Endothelial cell of umbilical vein (primary cell): ENCODE measurements at regions not wholly inside any gene's neighbourhood (a gene's known extent, or its start where the extent isn't known, plus 50 kb on each side); places are given as distances from the start of the nearest gene placed in this dataset.

ENCODE experiments used
- BruUV-seq: library from RNA; stranded (reverse); fragments of 400-500 nt; replicated peaks from 2 replicates; lab custom pipeline; 2021; lab: Mats Ljungman, UMichigan
- CTCF ChIA-PET: fragments of 300-600, 350-600 bp; sonication (Branson Sonifier 250); formaldehyde crosslinking; loops from one replicate; lab custom pipeline; 2021; ENCODE audit warnings: antibody characterized with exemption, inconsistent platforms; lab: Charles Lee
- POLR2A ChIA-PET: fragments of 300-600, 350-600 bp; sonication (Branson Sonifier 250); formaldehyde crosslinking; loops from one replicate; lab custom pipeline; 2021; ENCODE audit warnings: antibody characterized with exemption, inconsistent platforms; lab: Charles Lee
- DNase-seq: peaks from one replicate; pipeline ENCODE4 v3.0.0-alpha.2; 2011; ENCODE audit warnings: low read depth, low spot score
- FAIRE-seq: peaks from 2 replicates; lab custom pipeline; 2011; peaks lifted over from hg19 to GRCh38; lab: Jason Lieb, UNC
- H2AFZ ChIP-seq: 2 replicates; pipeline ENCODE4 v1.6.0; 2012; ENCODE audit warnings: low read depth, low read length, control low read depth, inconsistent platforms
- H3K27ac ChIP-seq: 2 replicates; pipeline ENCODE4 v1.5.1; 2011; ENCODE audit warnings: low read depth, mild to moderate bottlenecking, control low read depth, low read length, moderate library complexity; ENCODE audit not compliant: insufficient read depth
- H3K27me3 ChIP-seq, 2 experiments: 2 replicates each; pipeline versions ENCODE4 v1.6.0 to v1.6.1; 2011; ENCODE audit warnings: low read length in 2 of 2, mixed read lengths in 1 of 2; ENCODE audit not compliant: control insufficient read depth in 2 of 2, insufficient read depth in 2 of 2
- H3K36me3 ChIP-seq, 2 experiments: 2 replicates in 1 of 2; 3 replicates in 1 of 2; pipeline ENCODE4 v1.5.1; 2011; ENCODE audit warnings: low read length in 2 of 2, mild to moderate bottlenecking in 1 of 2, moderate library complexity in 1 of 2; ENCODE audit not compliant: control insufficient read depth in 2 of 2, insufficient read depth in 2 of 2; ENCODE audit errors: extremely low read depth in 1 of 2
- H3K4me1 ChIP-seq: 3 replicates; pipeline ENCODE4 v1.5.1; 2011; ENCODE audit warnings: mild to moderate bottlenecking, low read length; ENCODE audit not compliant: control insufficient read depth, insufficient read depth; ENCODE audit errors: extremely low read depth
- H3K4me2 ChIP-seq: 2 replicates; pipeline ENCODE4 v1.6.1; 2011; ENCODE audit warnings: low read length, control low read depth, mixed read lengths; ENCODE audit not compliant: insufficient read depth
- H3K4me3 ChIP-seq, 3 experiments: fragments of 200-600 bp in 1 of 3; sonication (generic), shearing (Covaris generic) in 1 of 3; replicated peaks in 1 of 3; 2 replicates each; pipeline ENCODE4 v1.5.1; 2011 to 2016; ENCODE audit warnings: control low read depth in 3 of 3, low read length in 3 of 3, mild to moderate bottlenecking in 2 of 3, inconsistent platforms in 1 of 3, low read depth in 1 of 3, moderate library complexity in 1 of 3; ENCODE audit not compliant: insufficient read depth in 1 of 3
- H3K79me2 ChIP-seq: 2 replicates; pipeline ENCODE4 v1.6.0; 2012; ENCODE audit warnings: low read length, inconsistent platforms; ENCODE audit not compliant: control insufficient read depth, insufficient read depth
- H3K9ac ChIP-seq: replicated peaks from 2 replicates; pipeline ENCODE3; 2011; ENCODE audit warnings: low read length, control low read depth; ENCODE audit not compliant: insufficient read depth; ENCODE audit errors: extremely low read depth
- H3K9me1 ChIP-seq: replicated peaks from 3 replicates; pipeline ENCODE4 v1.6.0; 2011; ENCODE audit warnings: mild to moderate bottlenecking, low read length; ENCODE audit not compliant: control insufficient read depth, insufficient read depth; ENCODE audit errors: extremely low read depth
- H3K9me3 ChIP-seq: replicated peaks from 2 replicates; pipeline ENCODE4 v1.5.1; 2012; ENCODE audit warnings: low read length, inconsistent platforms; ENCODE audit not compliant: control insufficient read depth, insufficient read depth
- H4K20me1 ChIP-seq: replicated peaks from 2 replicates; pipeline ENCODE3; 2011; ENCODE audit warnings: mild to moderate bottlenecking, low read length; ENCODE audit not compliant: control insufficient read depth, insufficient read depth; ENCODE audit errors: extremely low read depth
- EZH2 ChIP-seq: IDR thresholded peaks from 2 replicates; pipeline ENCODE4 v1.6.1; 2012; ENCODE audit warnings: borderline replicate concordance, low read depth, mild to moderate bottlenecking, moderate library complexity, low read length, inconsistent platforms; ENCODE audit not compliant: severe bottlenecking
- FOS ChIP-seq: IDR thresholded peaks from 2 replicates; pipeline ENCODE4 v1.6.1; 2011; ENCODE audit warnings: mild to moderate bottlenecking, low read length, moderate library complexity, borderline replicate concordance; ENCODE audit not compliant: insufficient read depth
- GATA2 ChIP-seq: IDR thresholded peaks from 2 replicates; pipeline ENCODE4 v1.7.0; 2011; ENCODE audit warnings: low read depth, mild to moderate bottlenecking, moderate library complexity, mixed read lengths, low read length; ENCODE audit not compliant: insufficient read length, insufficient read depth
- JUN ChIP-seq: IDR thresholded peaks from 2 replicates; pipeline ENCODE4 v1.6.1; 2011; ENCODE audit warnings: borderline replicate concordance, low read depth; ENCODE audit not compliant: insufficient read length, insufficient read depth
- MYC ChIP-seq: IDR thresholded peaks from one replicate; pipeline ENCODE4 v1.6.1; 2011; ENCODE audit warnings: mild to moderate bottlenecking, low read depth, low read length
- POLR2A ChIP-seq: IDR thresholded peaks from 2 replicates; pipeline ENCODE4 v1.6.1; 2012; ENCODE audit warnings: low read depth, mild to moderate bottlenecking, control low read depth, low read length
- POLR2AphosphoS5 ChIP-seq: IDR thresholded peaks from 2 replicates; pipeline ENCODE4 v1.6.1; 2012; ENCODE audit warnings: low read depth, mild to moderate bottlenecking, control low read depth, low read length, moderate library complexity; ENCODE audit not compliant: insufficient read depth
- dilution Hi-C: fragments of 300-500 bp; cut with MboI; formaldehyde crosslinking; loops from one replicate; pipeline ENCODE4 v1.15.0; 2019; ENCODE audit warnings: low sequenced_read_pairs; ENCODE audit not compliant: extremely low pct_ligation_motif_present
- intact Hi-C: fragments of 100-400 bp; cut with micrococcal nuclease; formaldehyde crosslinking; loops from one replicate; pipeline ENCODE4 v1.10.0; 2022
- TF ChIP-seq, protein P1 (sequence below): IDR thresholded peaks from 2 replicates; pipeline ENCODE4 v1.6.1; 2011; ENCODE audit not compliant: insufficient read depth, insufficient read length
- TF ChIP-seq, protein P2 (sequence below), 2 donors: IDR thresholded peaks; 1 replicate in 1 of 2; 2 replicates in 1 of 2; pipeline ENCODE4 v1.5.1; 2011; ENCODE audit warnings: low read length in 2 of 2, mild to moderate bottlenecking in 2 of 2, moderate library complexity in 2 of 2, control low read depth in 1 of 2, inconsistent platforms in 1 of 2, low read depth in 1 of 2; ENCODE audit not compliant: insufficient read depth in 1 of 2; ENCODE audit errors: extremely low read depth in 1 of 2

DNA sequence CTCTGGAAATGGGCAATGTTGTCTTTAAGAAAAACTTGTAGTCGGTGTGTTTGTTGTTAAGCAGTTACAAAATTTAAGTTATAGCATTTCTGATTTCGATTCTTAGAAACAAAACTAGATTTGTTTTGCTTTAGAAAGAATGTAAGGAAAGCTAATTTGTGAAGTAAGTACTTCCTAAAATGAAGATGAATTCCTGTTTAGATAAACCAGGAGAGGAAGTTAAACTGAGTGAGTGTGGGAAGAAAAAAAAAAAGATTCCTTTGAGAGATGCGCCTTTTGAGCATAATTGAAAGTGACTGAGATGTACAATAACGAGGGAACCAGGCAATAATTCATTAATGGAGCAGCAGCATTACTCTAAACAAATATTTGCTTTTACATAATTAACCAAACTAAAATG lies 52.4 kb upstream of the ALOX12 start:
- Histone ChIP-seq H3K27ac (no peak overlapping the region), H4K20me1 (no peaks in the 10 kb centered on the region), H3K4me1 (no peaks in the 10 kb centered on the region), H3K27me3 (no peaks in the 10 kb centered on the region), H3K9ac (no peak overlapping the region), H3K9me3 (no peaks in the 10 kb centered on the region), H3K4me3 (no peak overlapping the region), H3K4me2 (no peak overlapping the region), H3K9me1 (no peaks in the 10 kb centered on the region), H2AFZ (no peak overlapping the region), H3K79me2 (no peaks in the 10 kb centered on the region), H3K36me3 (no peaks in the 10 kb centered on the region)
- intact Hi-C loops (no loop called here), dilution Hi-C loops (no loop called here)
- no TSS peak for BruUV-seq
- FAIRE-seq (no peak), DNase-seq (no peak)
- POLR2A ChIA-PET: no interaction called here
- CTCF ChIA-PET: no interaction called here
- TF ChIP-seq MYC (no peak), POLR2AphosphoS5 (no peak), JUN (no peak), POLR2A (no peak), EZH2 (no peak), GATA2 (no peak), FOS (no peak)
- TF ChIP-seq, protein P1, sequence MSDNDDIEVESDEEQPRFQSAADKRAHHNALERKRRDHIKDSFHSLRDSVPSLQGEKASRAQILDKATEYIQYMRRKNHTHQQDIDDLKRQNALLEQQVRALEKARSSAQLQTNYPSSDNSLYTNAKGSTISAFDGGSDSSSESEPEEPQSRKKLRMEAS: no peak
- TF ChIP-seq, protein P2, sequence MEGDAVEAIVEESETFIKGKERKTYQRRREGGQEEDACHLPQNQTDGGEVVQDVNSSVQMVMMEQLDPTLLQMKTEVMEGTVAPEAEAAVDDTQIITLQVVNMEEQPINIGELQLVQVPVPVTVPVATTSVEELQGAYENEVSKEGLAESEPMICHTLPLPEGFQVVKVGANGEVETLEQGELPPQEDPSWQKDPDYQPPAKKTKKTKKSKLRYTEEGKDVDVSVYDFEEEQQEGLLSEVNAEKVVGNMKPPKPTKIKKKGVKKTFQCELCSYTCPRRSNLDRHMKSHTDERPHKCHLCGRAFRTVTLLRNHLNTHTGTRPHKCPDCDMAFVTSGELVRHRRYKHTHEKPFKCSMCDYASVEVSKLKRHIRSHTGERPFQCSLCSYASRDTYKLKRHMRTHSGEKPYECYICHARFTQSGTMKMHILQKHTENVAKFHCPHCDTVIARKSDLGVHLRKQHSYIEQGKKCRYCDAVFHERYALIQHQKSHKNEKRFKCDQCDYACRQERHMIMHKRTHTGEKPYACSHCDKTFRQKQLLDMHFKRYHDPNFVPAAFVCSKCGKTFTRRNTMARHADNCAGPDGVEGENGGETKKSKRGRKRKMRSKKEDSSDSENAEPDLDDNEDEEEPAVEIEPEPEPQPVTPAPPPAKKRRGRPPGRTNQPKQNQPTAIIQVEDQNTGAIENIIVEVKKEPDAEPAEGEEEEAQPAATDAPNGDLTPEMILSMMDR (IDR thresholded peaks at IDR 0.05; ENCODE audit: extremely low read depth in 1 of 2, insufficient read depth in 1 of 2, low read depth in 1 of 2, low read length in 2 of 2): no peak
